ENCODE measurements at regions not wholly inside any gene's neighbourhood (a gene's known extent, or its start where the extent isn't known, plus 50 kb on each side); places are given as distances from the start of the nearest gene placed in this dataset.
A peak's percentile ranks its signal among the peaks of the same experiment; 100 is the strongest.

- DNase-seq (ENCODE audit: low read depth in 1 of 2, low spot score in 1 of 2), result no peak
These were observed 186.8 kb downstream of the ZEB2 start for GRCh38 chr2:144333143-144333555.

- DNase-seq (ENCODE audit: low read depth in 1 of 2, low spot score in 1 of 2), result peak; percentile 72 to 79
These were observed 187.4 kb downstream of the ZEB2 start for GRCh38 chr2:144332356-144333142.

- DNase-seq (ENCODE audit: low read depth in 1 of 2, low spot score in 1 of 2), result peak in 1 of 2 donors; percentile 51
These were observed 188.1 kb downstream of the ZEB2 start for GRCh38 chr2:144331674-144332355.

GRCh38 chr2:144330951-144331673 lies 188.8 kb downstream of the ZEB2 start:
- DNase-seq (ENCODE audit: low read depth in 1 of 2, low spot score in 1 of 2), result peak in 1 of 2 donors; percentile 25

GRCh38 chr2:144329472-144329871 lies 190.4 kb downstream of the ZEB2 start:
- DNase-seq (ENCODE audit: low read depth in 1 of 2, low spot score in 1 of 2), result no peak

GRCh38 chr2:144328938-144329337 lies 191.0 kb downstream of the ZEB2 start:
- DNase-seq (ENCODE audit: low read depth in 1 of 2, low spot score in 1 of 2), result no peak

- no peak for DNase-seq (ENCODE audit: low read depth in 1 of 2, low spot score in 1 of 2)
These were observed 193.1 kb downstream of the ZEB2 start for GRCh38 chr2:144326825-144327224.

- peak in 1 of 2 donors; percentile 25 for DNase-seq (ENCODE audit: low read depth in 1 of 2, low spot score in 1 of 2)
These were observed 194.8 kb downstream of the ZEB2 start for GRCh38 chr2:144325086-144325485.

GRCh38 chr2:144324446-144325045 lies 195.4 kb downstream of the ZEB2 start:
- DNase-seq (ENCODE audit: low read depth in 1 of 2, low spot score in 1 of 2), result no peak

- DNase-seq (ENCODE audit: low read depth in 1 of 2, low spot score in 1 of 2), result no peak
These were observed 196.0 kb downstream of the ZEB2 start for GRCh38 chr2:144323946-144324345.

- DNase-seq (ENCODE audit: low read depth in 1 of 2, low spot score in 1 of 2), result no peak
These were observed 197.5 kb downstream of the ZEB2 start for GRCh38 chr2:144322379-144322778.

GRCh38 chr2:144320491-144320890 lies 199.4 kb downstream of the ZEB2 start:
- DNase-seq (ENCODE audit: low read depth in 1 of 2, low spot score in 1 of 2), result peak in 1 of 2 donors; percentile 32

GRCh38 chr2:144317071-144317738 lies 202.7 kb downstream of the ZEB2 start:
- no peak for DNase-seq (ENCODE audit: low read depth in 1 of 2, low spot score in 1 of 2)

GRCh38 chr2:144310889-144311608 lies 208.9 kb downstream of the ZEB2 start:
- DNase-seq (ENCODE audit: low read depth in 1 of 2, low spot score in 1 of 2), result no peak

GRCh38 chr2:144310484-144310883 lies 209.4 kb downstream of the ZEB2 start:
- no peak for DNase-seq (ENCODE audit: low read depth in 1 of 2, low spot score in 1 of 2)

GRCh38 chr2:144307711-144308110 lies 212.2 kb downstream of the ZEB2 start:
- DNase-seq (ENCODE audit: low read depth in 1 of 2, low spot score in 1 of 2), result no peak

- DNase-seq (ENCODE audit: low read depth in 1 of 2, low spot score in 1 of 2), result no peak
These were observed 215.7 kb downstream of the ZEB2 start for GRCh38 chr2:144304202-144304601.

GRCh38 chr2:144300632-144301031 lies 219.3 kb downstream of the ZEB2 start:
- DNase-seq (ENCODE audit: low read depth in 1 of 2, low spot score in 1 of 2), result no peak

- no peak for DNase-seq (ENCODE audit: low read depth in 1 of 2, low spot score in 1 of 2)
These were observed 229.6 kb downstream of the ZEB2 start for GRCh38 chr2:144290276-144290675.

GRCh38 chr2:144288438-144288837 lies 231.5 kb downstream of the ZEB2 start:
- no peak for DNase-seq (ENCODE audit: low read depth in 1 of 2, low spot score in 1 of 2)
